Activated naive CD4-positive, alpha-beta T cell treated with anti-CD3 and anti-CD28 coated beads, Interleukin-2, amount 50 U/mL, for 24 hours (primary cell): ENCODE measurements at regions not wholly inside any gene's neighbourhood (a gene's known extent, or its start where the extent isn't known, plus 50 kb on each side); places are given as distances from the start of the nearest gene placed in this dataset.

Experiments
- H3K27ac Mint-ChIP-seq: one replicate; pipeline ENCODE4 v1.8.0; 2021; ENCODE audit warnings: mild to moderate bottlenecking, mixed read lengths
- H3K27me3 Mint-ChIP-seq: one replicate; pipeline ENCODE4 v1.8.0; 2021; ENCODE audit warnings: mixed read lengths
- H3K36me3 Mint-ChIP-seq: one replicate; pipeline ENCODE4 v1.8.0; 2021; ENCODE audit warnings: mixed read lengths
- H3K4me1 Mint-ChIP-seq: one replicate; pipeline ENCODE4 v1.8.0; 2021; ENCODE audit warnings: mixed read lengths
- H3K4me3 Mint-ChIP-seq: one replicate; pipeline ENCODE4 v1.8.0; 2021; ENCODE audit warnings: mild to moderate bottlenecking, mixed read lengths
- H3K9me3 Mint-ChIP-seq: one replicate; pipeline ENCODE4 v1.8.0; 2021; ENCODE audit warnings: mixed read lengths

DNA sequence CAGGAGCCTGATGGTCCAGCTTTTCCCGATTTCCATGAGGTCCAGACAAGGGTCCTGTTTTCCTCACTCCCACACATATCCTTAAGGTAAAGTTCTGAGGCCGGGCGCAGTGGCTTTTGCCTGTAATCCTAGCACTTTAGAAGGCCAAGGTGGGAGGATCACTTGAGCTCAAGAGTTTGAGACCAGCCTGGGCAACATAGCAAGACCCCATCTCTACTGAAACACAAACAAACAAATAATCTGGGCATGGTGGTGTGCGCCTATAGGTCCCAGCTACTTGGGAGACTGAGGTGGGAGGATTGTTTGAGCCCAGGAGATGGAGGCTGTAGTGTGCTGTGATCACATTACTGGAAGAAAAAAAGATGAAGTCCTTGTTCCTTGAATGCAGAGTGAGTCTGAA, 53.2 kb upstream of the IYD start:
- no peak overlapping the region for H3K4me3 Mint-ChIP-seq
- H3K36me3 Mint-ChIP-seq, result no peaks in the 10 kb centered on the region
- no peaks in the 10 kb centered on the region for H3K9me3 Mint-ChIP-seq
- H3K4me1 Mint-ChIP-seq, result no peaks in the 10 kb centered on the region
- no peak overlapping the region for H3K27ac Mint-ChIP-seq
- peaks cover 7% of the 10 kb centered on the region for H3K27me3 Mint-ChIP-seq

DNA sequence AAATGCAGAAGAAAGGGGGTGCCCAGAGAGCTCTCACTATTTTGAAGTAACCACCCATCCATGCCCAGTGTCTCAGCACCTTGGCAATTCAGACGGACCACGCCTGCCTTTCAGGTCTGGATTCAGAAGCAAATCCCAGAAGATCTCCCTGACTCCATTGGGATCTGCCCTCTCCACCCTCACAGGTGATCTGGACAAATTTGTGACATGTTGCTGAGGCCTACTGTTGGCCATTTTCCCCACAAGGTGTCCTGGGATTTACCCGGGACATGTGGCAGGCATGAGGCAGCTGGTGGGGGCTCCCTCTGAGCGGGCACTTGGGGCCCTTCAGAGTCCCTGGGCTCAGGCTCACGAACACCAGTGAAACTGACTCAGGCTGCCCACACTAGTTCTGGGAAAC, 51.9 kb upstream of the IYD start:
- Mint-ChIP-seq H3K27ac (no peak overlapping the region), H3K4me3 (no peak overlapping the region), H3K4me1 (no peaks in the 10 kb centered on the region), H3K27me3 (peaks cover 9% of the 10 kb centered on the region), H3K36me3 (no peaks in the 10 kb centered on the region), H3K9me3 (no peaks in the 10 kb centered on the region)
